HL-60 (cell line): ENCODE measurements at regions not wholly inside any gene's neighbourhood (a gene's known extent, or its start where the extent isn't known, plus 50 kb on each side); places are given as distances from the start of the nearest gene placed in this dataset.

Source experiments
- DNase-seq, 2 experiments: peaks; one replicate each; pipeline ENCODE4 v3.0.0-alpha.2; 2010 to 2020; ENCODE audit warnings: low read depth in 1 of 2, low spot score in 1 of 2
- H3K27ac ChIP-seq: fragments of 250-450 bp; sonication (Bioruptor Pico); replicated peaks from 2 replicates; pipeline ENCODE4 v1.5.1; 2020; ENCODE audit warnings: mild to moderate bottlenecking, moderate library complexity
- H3K27me3 ChIP-seq: fragments of 250-450 bp; sonication (Bioruptor Pico); 2 replicates; pipeline ENCODE4 v1.5.1; 2021; ENCODE audit warnings: mild to moderate bottlenecking, moderate library complexity; ENCODE audit not compliant: insufficient read depth, poor library complexity, severe bottlenecking
- H3K4me3 ChIP-seq: replicated peaks from 2 replicates; pipeline ENCODE4 v1.5.1; 2011; ENCODE audit warnings: mild to moderate bottlenecking, control low read depth, low read length; ENCODE audit not compliant: insufficient read depth
- CTCF ChIP-seq: IDR thresholded peaks from one replicate; pipeline ENCODE4 v1.5.1; 2011; ENCODE audit warnings: low read length, control low read depth, inconsistent platforms; ENCODE audit not compliant: insufficient read depth
- GABPA ChIP-seq: IDR thresholded peaks from 2 replicates; pipeline ENCODE4 v1.6.1; 2012; ENCODE audit warnings: low read depth
- POLR2AphosphoS5 ChIP-seq: IDR thresholded peaks from 2 replicates; pipeline ENCODE4 v1.6.1; 2012; ENCODE audit warnings: low read depth
- SPI1 ChIP-seq: IDR thresholded peaks from 2 replicates; pipeline ENCODE4 v1.6.1; 2012; ENCODE audit warnings: low read depth, mild to moderate bottlenecking, borderline replicate concordance
- TF ChIP-seq, protein P1 (sequence below): IDR thresholded peaks from 2 replicates; pipeline ENCODE4 v1.6.1; 2012; ENCODE audit warnings: low read depth; ENCODE audit not compliant: insufficient replicate concordance

- TF ChIP-seq, protein P1, sequence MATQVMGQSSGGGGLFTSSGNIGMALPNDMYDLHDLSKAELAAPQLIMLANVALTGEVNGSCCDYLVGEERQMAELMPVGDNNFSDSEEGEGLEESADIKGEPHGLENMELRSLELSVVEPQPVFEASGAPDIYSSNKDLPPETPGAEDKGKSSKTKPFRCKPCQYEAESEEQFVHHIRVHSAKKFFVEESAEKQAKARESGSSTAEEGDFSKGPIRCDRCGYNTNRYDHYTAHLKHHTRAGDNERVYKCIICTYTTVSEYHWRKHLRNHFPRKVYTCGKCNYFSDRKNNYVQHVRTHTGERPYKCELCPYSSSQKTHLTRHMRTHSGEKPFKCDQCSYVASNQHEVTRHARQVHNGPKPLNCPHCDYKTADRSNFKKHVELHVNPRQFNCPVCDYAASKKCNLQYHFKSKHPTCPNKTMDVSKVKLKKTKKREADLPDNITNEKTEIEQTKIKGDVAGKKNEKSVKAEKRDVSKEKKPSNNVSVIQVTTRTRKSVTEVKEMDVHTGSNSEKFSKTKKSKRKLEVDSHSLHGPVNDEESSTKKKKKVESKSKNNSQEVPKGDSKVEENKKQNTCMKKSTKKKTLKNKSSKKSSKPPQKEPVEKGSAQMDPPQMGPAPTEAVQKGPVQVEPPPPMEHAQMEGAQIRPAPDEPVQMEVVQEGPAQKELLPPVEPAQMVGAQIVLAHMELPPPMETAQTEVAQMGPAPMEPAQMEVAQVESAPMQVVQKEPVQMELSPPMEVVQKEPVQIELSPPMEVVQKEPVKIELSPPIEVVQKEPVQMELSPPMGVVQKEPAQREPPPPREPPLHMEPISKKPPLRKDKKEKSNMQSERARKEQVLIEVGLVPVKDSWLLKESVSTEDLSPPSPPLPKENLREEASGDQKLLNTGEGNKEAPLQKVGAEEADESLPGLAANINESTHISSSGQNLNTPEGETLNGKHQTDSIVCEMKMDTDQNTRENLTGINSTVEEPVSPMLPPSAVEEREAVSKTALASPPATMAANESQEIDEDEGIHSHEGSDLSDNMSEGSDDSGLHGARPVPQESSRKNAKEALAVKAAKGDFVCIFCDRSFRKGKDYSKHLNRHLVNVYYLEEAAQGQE: no peak
- TF ChIP-seq GABPA: no peak
- no peak for TF ChIP-seq SPI1
- TF ChIP-seq CTCF: no peak
- TF ChIP-seq POLR2AphosphoS5: no peak
- DNase-seq: no peak
- H3K27ac ChIP-seq: no peak overlapping the region
- no peaks in the 10 kb centered on the region for H3K27me3 ChIP-seq
- no peak overlapping the region for H3K4me3 ChIP-seq
These were observed 1129.6 kb downstream of the OTOL1 start for GRCh38 chr3:162626172-162626571.

- no peak overlapping the region for H3K4me3 ChIP-seq
- H3K27ac ChIP-seq: no peak overlapping the region
- no peaks in the 10 kb centered on the region for H3K27me3 ChIP-seq
- TF ChIP-seq CTCF (no peak), POLR2AphosphoS5 (no peak), SPI1 (no peak), GABPA (no peak)
- TF ChIP-seq, protein P1: no peak
- DNase-seq: no peak
These were observed 1131.9 kb downstream of the OTOL1 start for GRCh38 chr3:162628531-162628930.

GRCh38 chr3:162629372-162629771 is 1132.8 kb downstream of the OTOL1 start:
- TF ChIP-seq CTCF (no peak), GABPA (no peak), POLR2AphosphoS5 (no peak), SPI1 (no peak)
- TF ChIP-seq, protein P1: no peak
- no peak for DNase-seq
- H3K27me3 ChIP-seq: no peaks in the 10 kb centered on the region

More at GRCh38 chr3:162629372-162629771, 1132.8 kb downstream of the OTOL1 start:
- Histone ChIP-seq H3K27ac (no peak overlapping the region), H3K4me3 (no peak overlapping the region)
